SK-N-MC (cell line): ENCODE measurements at regions not wholly inside any gene's neighbourhood (a gene's known extent, or its start where the extent isn't known, plus 50 kb on each side); places are given as distances from the start of the nearest gene placed in this dataset.

ENCODE experiments used
- EZH2 ChIP-seq: fragments of 200-600 bp; sonication (generic); IDR thresholded peaks from one replicate; pipeline ENCODE4 v1.6.1; 2017; ENCODE audit warnings: antibody characterized with exemption
- POLR2AphosphoS5 ChIP-seq: IDR thresholded peaks from 2 replicates; pipeline ENCODE4 v1.6.1; 2012; ENCODE audit warnings: mild to moderate bottlenecking, low read depth, low read length, borderline replicate concordance

GRCh38 chr18:41783879-41784278 lies 171.2 kb upstream of the PIK3C3 start:
- TF ChIP-seq POLR2AphosphoS5, result no peak
- no peak for TF ChIP-seq EZH2
